GM12864 (cell line): ENCODE measurements at regions not wholly inside any gene's neighbourhood (a gene's known extent, or its start where the extent isn't known, plus 50 kb on each side); places are given as distances from the start of the nearest gene placed in this dataset.

Experiments used
- DNase-seq: peaks from one replicate; pipeline ENCODE4 v3.0.0-alpha.2; 2011; ENCODE audit warnings: low read depth
- H3K4me3 ChIP-seq: 2 replicates; pipeline ENCODE4 v1.5.1; 2011; ENCODE audit warnings: mild to moderate bottlenecking, low read depth, low read length, control low read depth
- TF ChIP-seq, protein P1 (sequence below): IDR thresholded peaks from 2 replicates; pipeline ENCODE4 v1.5.1; 2011; ENCODE audit warnings: low read depth, mild to moderate bottlenecking, moderate library complexity, low read length, control low read depth, inconsistent platforms; ENCODE audit errors: missing control alignments

DNA sequence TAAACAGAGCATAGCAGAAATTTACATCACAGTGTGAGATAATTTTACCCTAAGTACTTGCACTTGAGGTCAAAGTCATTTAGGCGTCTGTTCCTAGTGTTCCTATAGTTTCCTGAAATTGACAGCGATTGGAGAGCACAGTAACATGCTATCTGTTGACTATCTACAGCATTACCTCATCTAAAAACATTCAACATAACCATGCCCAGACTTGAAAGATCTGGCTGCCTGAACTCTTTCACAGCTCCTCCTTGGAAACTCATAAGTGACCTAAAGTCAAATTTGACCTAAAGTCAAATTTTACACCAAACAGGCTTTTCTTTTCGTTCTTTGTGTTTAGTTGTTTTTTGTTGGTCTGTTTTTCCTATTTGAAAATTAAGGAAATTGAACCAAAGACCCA is 233.8 kb upstream of the UBASH3B start:
- H3K4me3 ChIP-seq, result no peak overlapping the region
- TF ChIP-seq, protein P1, sequence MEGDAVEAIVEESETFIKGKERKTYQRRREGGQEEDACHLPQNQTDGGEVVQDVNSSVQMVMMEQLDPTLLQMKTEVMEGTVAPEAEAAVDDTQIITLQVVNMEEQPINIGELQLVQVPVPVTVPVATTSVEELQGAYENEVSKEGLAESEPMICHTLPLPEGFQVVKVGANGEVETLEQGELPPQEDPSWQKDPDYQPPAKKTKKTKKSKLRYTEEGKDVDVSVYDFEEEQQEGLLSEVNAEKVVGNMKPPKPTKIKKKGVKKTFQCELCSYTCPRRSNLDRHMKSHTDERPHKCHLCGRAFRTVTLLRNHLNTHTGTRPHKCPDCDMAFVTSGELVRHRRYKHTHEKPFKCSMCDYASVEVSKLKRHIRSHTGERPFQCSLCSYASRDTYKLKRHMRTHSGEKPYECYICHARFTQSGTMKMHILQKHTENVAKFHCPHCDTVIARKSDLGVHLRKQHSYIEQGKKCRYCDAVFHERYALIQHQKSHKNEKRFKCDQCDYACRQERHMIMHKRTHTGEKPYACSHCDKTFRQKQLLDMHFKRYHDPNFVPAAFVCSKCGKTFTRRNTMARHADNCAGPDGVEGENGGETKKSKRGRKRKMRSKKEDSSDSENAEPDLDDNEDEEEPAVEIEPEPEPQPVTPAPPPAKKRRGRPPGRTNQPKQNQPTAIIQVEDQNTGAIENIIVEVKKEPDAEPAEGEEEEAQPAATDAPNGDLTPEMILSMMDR, result no peak
- no peak for DNase-seq

DNA sequence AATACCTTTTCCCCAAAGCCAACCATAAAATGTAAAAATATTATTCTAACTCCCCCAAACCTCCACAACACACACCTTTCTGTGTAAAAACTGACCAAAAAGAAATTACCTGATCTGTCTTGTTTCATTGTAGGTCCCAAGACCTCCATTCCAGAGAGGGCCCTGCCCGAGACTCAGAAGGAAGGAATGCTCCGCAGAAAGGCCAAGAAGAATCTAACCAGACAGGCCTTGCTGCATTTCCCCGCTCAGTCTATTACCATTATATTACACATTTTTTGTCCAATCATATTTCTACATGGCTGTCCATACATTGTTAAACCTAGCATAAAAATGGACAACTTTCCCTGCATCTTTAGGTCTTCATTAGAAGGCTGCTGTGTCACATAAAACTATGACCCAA is 237.5 kb upstream of the UBASH3B start:
- TF ChIP-seq, protein P1, result no peak
- H3K4me3 ChIP-seq, result no peak overlapping the region

DNA sequence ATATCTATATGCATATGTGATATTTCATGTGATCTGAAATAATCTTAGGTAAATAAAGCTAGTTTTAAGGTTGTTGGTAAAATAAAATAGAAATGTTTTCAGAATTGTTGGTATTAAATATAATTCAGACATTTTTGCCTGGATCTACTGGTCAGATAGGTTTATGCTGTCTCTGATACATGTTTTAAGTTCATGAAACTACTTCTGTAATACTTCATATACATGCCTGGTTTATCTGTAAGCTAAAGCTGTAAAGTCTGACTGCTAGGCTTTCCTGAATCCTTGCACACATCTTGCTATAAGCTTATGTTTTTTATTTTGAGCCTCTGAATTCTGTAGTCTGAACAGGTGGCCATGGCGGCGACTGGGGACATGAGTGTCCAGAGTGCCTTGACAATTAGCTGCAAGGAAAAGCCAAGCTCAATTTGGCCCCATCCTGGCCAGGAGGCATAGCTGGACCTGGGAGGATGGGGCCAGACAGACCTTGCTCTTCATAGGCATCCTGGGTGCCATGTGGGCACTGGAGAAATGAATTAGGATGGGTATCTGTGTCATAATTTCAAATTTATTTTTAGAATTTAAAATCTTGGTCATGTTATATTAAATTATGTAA is 241.0 kb upstream of the UBASH3B start:
- no peak overlapping the region for H3K4me3 ChIP-seq
- TF ChIP-seq, protein P1, result no peak
- no peak for DNase-seq

More for the DNA sequence above, 237.5 kb upstream of the UBASH3B start:
- DNase-seq, result no peak

DNA sequence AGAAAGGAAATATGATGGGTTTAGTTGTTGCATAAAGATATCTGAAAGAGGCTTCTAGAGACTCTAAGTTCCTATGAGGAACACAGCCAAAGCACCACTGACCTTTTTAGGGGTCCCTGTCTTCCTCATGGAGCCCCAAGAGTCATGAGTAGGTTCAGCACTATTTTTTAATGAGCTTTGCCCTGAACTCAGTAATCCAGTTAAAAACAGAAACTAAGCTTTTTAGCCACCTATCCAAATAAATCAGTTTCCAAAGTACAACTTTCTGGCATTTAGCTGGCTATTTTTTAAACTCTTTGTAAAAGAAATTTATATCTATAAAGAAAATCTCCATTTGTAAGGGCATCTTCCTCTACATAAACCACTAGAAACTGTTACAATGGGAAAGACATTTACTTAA is 241.8 kb upstream of the UBASH3B start:
- TF ChIP-seq, protein P1, result no peak
- H3K4me3 ChIP-seq, result no peak overlapping the region
- DNase-seq, result no peak

DNA sequence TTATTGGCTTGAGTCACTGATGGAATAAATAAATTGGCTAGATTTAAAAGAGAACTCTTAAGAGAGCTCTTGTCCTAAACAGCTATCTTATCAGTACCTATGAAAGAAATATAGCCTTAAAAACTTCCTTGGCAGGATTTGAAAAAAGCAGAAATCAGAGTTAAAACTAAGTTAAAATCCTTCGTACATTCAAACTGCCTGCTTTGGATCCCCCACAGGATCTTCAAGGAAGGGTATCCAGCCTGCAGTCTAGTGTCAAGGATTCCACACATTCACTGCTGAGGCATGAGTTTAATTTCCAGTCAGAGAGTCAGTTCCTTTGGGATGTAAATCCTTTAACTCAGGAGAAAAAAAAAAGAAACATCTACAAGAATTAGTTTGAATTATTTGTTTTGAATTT is 242.9 kb upstream of the UBASH3B start:
- TF ChIP-seq, protein P1, result no peak
- DNase-seq, result no peak
- H3K4me3 ChIP-seq, result no peak overlapping the region

DNA sequence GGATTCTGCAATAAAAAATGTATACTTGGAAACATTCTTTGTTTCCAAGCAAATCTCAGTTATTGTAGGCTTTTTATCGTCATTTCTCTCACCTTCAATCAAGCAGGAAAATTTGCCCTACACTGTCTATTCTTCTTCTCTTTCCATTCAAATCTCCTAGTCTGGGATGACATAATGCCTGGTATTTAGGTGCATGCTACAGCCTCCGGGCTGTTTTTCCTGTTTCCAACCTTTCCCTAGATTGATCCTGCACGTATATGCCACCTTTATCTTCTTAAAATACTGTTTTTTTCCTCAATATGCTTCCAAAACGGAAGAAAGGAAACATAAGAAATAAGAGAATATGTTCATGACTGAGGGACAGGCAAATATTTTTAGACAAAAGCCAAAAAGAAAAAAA is 249.1 kb upstream of the UBASH3B start:
- no peak for DNase-seq
- TF ChIP-seq, protein P1, result no peak
- H3K4me3 ChIP-seq, result no peak overlapping the region
